BJ (cell line): ENCODE measurements at regions not wholly inside any gene's neighbourhood (a gene's known extent, or its start where the extent isn't known, plus 50 kb on each side); places are given as distances from the start of the nearest gene placed in this dataset.

ENCODE experiments used
- CTCF ChIA-PET: fragments of 350-600 bp; formaldehyde crosslinking; extraction: SDS; loops from one replicate; lab custom pipeline; 2021; ENCODE audit warnings: antibody characterized with exemption, inconsistent platforms; lab: Yijun Ruan, JAX
- POLR2A ChIA-PET: fragments of 300-600 bp; sonication (Branson Sonifier 250); formaldehyde crosslinking; extraction: SDS; loops from one replicate; lab custom pipeline; 2021; ENCODE audit warnings: antibody characterized with exemption; lab: Charles Lee
- DNase-seq: peaks from one replicate; pipeline ENCODE4 v3.0.0-alpha.2; 2011; ENCODE audit warnings: low read depth
- H3K27me3 ChIP-seq: 2 replicates; pipeline ENCODE4 v1.6.0; 2011; ENCODE audit warnings: low read length; ENCODE audit not compliant: control insufficient read depth, insufficient read depth
- H3K36me3 ChIP-seq: 2 replicates; pipeline ENCODE4 v1.5.1; 2011; ENCODE audit warnings: low read length; ENCODE audit not compliant: control insufficient read depth, insufficient read depth
- H3K4me3 ChIP-seq: 2 replicates; pipeline ENCODE4 v1.5.1; 2011; ENCODE audit warnings: low read depth, mild to moderate bottlenecking, control low read depth, low read length
- CTCF ChIP-seq: IDR thresholded peaks from 2 replicates; pipeline ENCODE4 v1.5.1; 2011; ENCODE audit warnings: low read depth, mild to moderate bottlenecking, control low read depth, inconsistent platforms, low read length, moderate library complexity; ENCODE audit not compliant: insufficient read depth

- no peak for DNase-seq
- TF ChIP-seq CTCF: no peak
- Histone ChIP-seq H3K27me3 (no peaks in the 10 kb centered on the region), H3K4me3 (no peak overlapping the region), H3K36me3 (no peaks in the 10 kb centered on the region)
- CTCF ChIA-PET: no interaction called here
- POLR2A ChIA-PET: no interaction called here
These were observed 372.1 kb upstream of the NR2F2 start for GRCh38 chr15:95958382-95958781.

DNA sequence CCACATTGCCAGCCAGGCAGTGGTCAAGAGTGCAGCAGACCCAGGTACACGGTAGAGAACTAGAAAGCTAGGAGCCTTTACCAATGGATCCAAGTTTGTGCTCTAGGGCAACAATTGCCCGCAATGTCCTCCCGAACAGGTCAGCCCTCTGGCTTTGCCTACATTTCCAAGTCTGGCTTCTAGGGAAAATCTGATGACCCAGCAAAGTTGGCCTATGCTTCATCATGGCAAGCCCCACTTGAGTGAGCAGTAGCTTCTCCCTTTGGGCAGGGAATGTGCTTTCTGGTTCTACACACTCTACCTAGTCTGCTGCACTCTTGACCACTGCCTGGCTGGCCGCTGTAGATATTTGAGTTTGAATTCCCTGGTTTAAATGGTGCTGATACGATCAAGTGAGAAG, 361.6 kb upstream of the NR2F2 start:
- ChIA-PET CTCF (no interaction called here), POLR2A (interaction anchor here (0.5 kb wide), 1 partner anchor 13 kb away, joined by 3 read pairs; no protein-coding TSS in a partner anchor)
- TF ChIP-seq CTCF: no peak
- Histone ChIP-seq H3K27me3 (0 out of 2 replicates have a peak, but pooled peaks cover 1% of the 10 kb centered on the region), H3K36me3 (no peaks in the 10 kb centered on the region), H3K4me3 (no peak overlapping the region)
- DNase-seq: no peak

- CTCF ChIA-PET: interaction anchor here (0.8 kb wide), 1 partner anchor 17 kb away, joined by 4 read pairs; no protein-coding TSS in a partner anchor
- no peak for TF ChIP-seq CTCF
- POLR2A ChIA-PET: no interaction called here
- H3K4me3 ChIP-seq: no peak overlapping the region
- H3K36me3 ChIP-seq: no peaks in the 10 kb centered on the region
- 0 out of 2 replicates have a peak, but pooled peaks cover 1% of the 10 kb centered on the region for H3K27me3 ChIP-seq
- DNase-seq: no peak
These were observed 360.2 kb upstream of the NR2F2 start for GRCh38 chr15:95970326-95970725.

GRCh38 chr15:95972041-95972553, 358.4 kb upstream of the NR2F2 start:
- H3K36me3 ChIP-seq: no peaks in the 10 kb centered on the region
- 0 out of 2 replicates have a peak, but pooled peaks cover 1% of the 10 kb centered on the region for H3K27me3 ChIP-seq
- POLR2A ChIA-PET: no interaction called here
- DNase-seq: peak; percentile 36
- TF ChIP-seq CTCF: no peak
- CTCF ChIA-PET: no interaction called here
- H3K4me3 ChIP-seq: no peak overlapping the region

- Histone ChIP-seq H3K4me3 (no peak overlapping the region), H3K36me3 (no peaks in the 10 kb centered on the region), H3K27me3 (0 out of 2 replicates have a peak, but pooled peaks cover 1% of the 10 kb centered on the region)
- no peak for TF ChIP-seq CTCF
- DNase-seq: no peak
- POLR2A ChIA-PET: no interaction called here
- CTCF ChIA-PET: no interaction called here
These were observed 357.7 kb upstream of the NR2F2 start for GRCh38 chr15:95972812-95973211.
